A673 (cell line): ENCODE measurements at regions not wholly inside any gene's neighbourhood (a gene's known extent, or its start where the extent isn't known, plus 50 kb on each side); places are given as distances from the start of the nearest gene placed in this dataset.

Experiments
- CTCF ChIP-seq: fragments of 300-800, 200-600 bp; sonication (generic); conservative IDR thresholded peaks from 2 replicates; pipeline ENCODE4 v1.5.1; 2017; ENCODE audit warnings: low read depth, mild to moderate bottlenecking, antibody characterized with exemption, low read length, moderate library complexity, mixed read lengths
- EZH2 ChIP-seq: fragments of 200-600 bp; sonication (generic); IDR thresholded peaks from 2 replicates; pipeline ENCODE4 v1.6.1; 2017; ENCODE audit warnings: borderline replicate concordance, low read depth, mild to moderate bottlenecking, mixed read lengths, antibody characterized with exemption, low read length; ENCODE audit not compliant: poor library complexity, severe bottlenecking

- TF ChIP-seq CTCF (no peak), EZH2 (no peak)
Observed at GRCh38 chr15:55110446-55110845, 86.3 kb downstream of the RSL24D1 start.
